ENCODE measurements at regions not wholly inside any gene's neighbourhood (a gene's known extent, or its start where the extent isn't known, plus 50 kb on each side); places are given as distances from the start of the nearest gene placed in this dataset.

DNA sequence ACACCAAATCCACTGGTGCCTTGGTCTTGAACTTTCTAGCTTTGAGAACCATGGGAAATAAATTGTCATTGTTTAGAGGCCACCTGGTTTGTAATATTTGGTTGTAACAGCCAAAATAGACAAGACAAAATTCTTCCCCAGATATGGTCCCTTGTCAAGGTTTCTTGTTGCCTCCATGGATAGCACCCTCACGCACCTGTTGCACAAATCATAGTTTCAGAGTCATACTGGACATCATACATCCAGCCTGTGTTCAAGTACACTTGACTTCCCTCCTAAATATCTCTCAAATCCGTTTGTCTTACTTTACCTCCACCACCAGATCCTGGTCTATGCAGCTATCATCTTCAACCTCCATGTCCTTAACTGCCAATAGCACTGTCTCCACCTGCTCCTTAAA is 256.7 kb upstream of the IGFBP3 start:
- TF ChIP-seq, protein P1, sequence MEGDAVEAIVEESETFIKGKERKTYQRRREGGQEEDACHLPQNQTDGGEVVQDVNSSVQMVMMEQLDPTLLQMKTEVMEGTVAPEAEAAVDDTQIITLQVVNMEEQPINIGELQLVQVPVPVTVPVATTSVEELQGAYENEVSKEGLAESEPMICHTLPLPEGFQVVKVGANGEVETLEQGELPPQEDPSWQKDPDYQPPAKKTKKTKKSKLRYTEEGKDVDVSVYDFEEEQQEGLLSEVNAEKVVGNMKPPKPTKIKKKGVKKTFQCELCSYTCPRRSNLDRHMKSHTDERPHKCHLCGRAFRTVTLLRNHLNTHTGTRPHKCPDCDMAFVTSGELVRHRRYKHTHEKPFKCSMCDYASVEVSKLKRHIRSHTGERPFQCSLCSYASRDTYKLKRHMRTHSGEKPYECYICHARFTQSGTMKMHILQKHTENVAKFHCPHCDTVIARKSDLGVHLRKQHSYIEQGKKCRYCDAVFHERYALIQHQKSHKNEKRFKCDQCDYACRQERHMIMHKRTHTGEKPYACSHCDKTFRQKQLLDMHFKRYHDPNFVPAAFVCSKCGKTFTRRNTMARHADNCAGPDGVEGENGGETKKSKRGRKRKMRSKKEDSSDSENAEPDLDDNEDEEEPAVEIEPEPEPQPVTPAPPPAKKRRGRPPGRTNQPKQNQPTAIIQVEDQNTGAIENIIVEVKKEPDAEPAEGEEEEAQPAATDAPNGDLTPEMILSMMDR (IDR thresholded peaks at IDR 0.05): no peak
- no peak for TF ChIP-seq POLR2AphosphoS5 (IDR thresholded peaks at IDR 0.05)
